HG03442 (cell line): ENCODE measurements at regions not wholly inside any gene's neighbourhood (a gene's known extent, or its start where the extent isn't known, plus 50 kb on each side); places are given as distances from the start of the nearest gene placed in this dataset.

Source experiments
- ATAC-seq: cut with Tn5 transposase; IDR thresholded peaks from one replicate; pipeline ENCODE4 v1.9.1; 2021; ENCODE audit warnings: mild to moderate bottlenecking, moderate library complexity; ENCODE audit not compliant: unreplicated experiment

GRCh38 chr4:130563185-130563888 lies 1467.4 kb downstream of the C4orf33 start:
- ATAC-seq = no peak

- ATAC-seq = no peak
Measured at GRCh38 chr4:130563889-130564418, 1468.0 kb downstream of the C4orf33 start.

GRCh38 chr4:130568746-130569145 lies 1472.8 kb downstream of the C4orf33 start:
- no peak for ATAC-seq

- no peak for ATAC-seq
Measured at GRCh38 chr4:130573742-130574141, 1477.8 kb downstream of the C4orf33 start.

- ATAC-seq = no peak
Measured at GRCh38 chr4:130574215-130574614, 1478.3 kb downstream of the C4orf33 start.

- no peak for ATAC-seq
Measured at GRCh38 chr4:130576218-130576617, 1480.3 kb downstream of the C4orf33 start.

- no peak for ATAC-seq
Measured at GRCh38 chr4:130591091-130591490, 1495.1 kb downstream of the C4orf33 start.

GRCh38 chr4:130600706-130601105 lies 1504.8 kb downstream of the C4orf33 start:
- no peak for ATAC-seq

GRCh38 chr4:130603043-130603442 lies 1507.1 kb downstream of the C4orf33 start:
- ATAC-seq = no peak

GRCh38 chr4:130608121-130608520 lies 1512.2 kb downstream of the C4orf33 start:
- ATAC-seq = no peak

GRCh38 chr4:130628531-130628930 lies 1532.6 kb downstream of the C4orf33 start:
- no peak for ATAC-seq

- no peak for ATAC-seq
Measured at GRCh38 chr4:130632731-130633604, 1537.0 kb downstream of the C4orf33 start.

- ATAC-seq = no peak
Measured at GRCh38 chr4:130636486-130636885, 1540.5 kb downstream of the C4orf33 start.

- ATAC-seq = no peak
Measured at GRCh38 chr4:130640592-130640991, 1544.6 kb downstream of the C4orf33 start.

- ATAC-seq = no peak
Measured at GRCh38 chr4:130646886-130647285, 1550.9 kb downstream of the C4orf33 start.

- ATAC-seq = no peak
Measured at GRCh38 chr4:130648570-130648969, 1552.6 kb downstream of the C4orf33 start.

- no peak for ATAC-seq
Measured at GRCh38 chr4:130653842-130654241, 1557.9 kb downstream of the C4orf33 start.

- ATAC-seq = no peak
Measured at GRCh38 chr4:130659320-130659719, 1563.4 kb downstream of the C4orf33 start.

GRCh38 chr4:130668859-130669258 lies 1572.9 kb downstream of the C4orf33 start:
- no peak for ATAC-seq

GRCh38 chr4:130675266-130675665 lies 1579.3 kb downstream of the C4orf33 start:
- no peak for ATAC-seq

- no peak for ATAC-seq
Measured at GRCh38 chr4:130689181-130689580, 1593.2 kb downstream of the C4orf33 start.

- ATAC-seq = no peak
Measured at GRCh38 chr4:130698251-130698650, 1602.3 kb downstream of the C4orf33 start.
